Aorta (tissue), 5 donors: ENCODE measurements at regions not wholly inside any gene's neighbourhood (a gene's known extent, or its start where the extent isn't known, plus 50 kb on each side); places are given as distances from the start of the nearest gene placed in this dataset.
"Not testable (repeated sequence)": the region's sequence is repeated elsewhere in the genome, so short reads cannot be mapped to it uniquely, and the experiment has no call there.

Experiments used
- ATAC-seq: fragments of 200-7000 bp; cut with Tn5 transposase; one replicate; pipeline ENCODE4 v1.9.1; 2022; ENCODE audit warnings: moderate library complexity; ENCODE audit not compliant: low FRiP score
- DNase-seq, 2 donors: peaks; one replicate each; pipeline ENCODE4 v3.0.0-alpha.2; 2020
- H3K27ac ChIP-seq, 2 donors: one replicate each; pipeline ENCODE4 v1.5.1; 2013; ENCODE audit warnings: low read length in 2 of 2, mild to moderate bottlenecking in 2 of 2, moderate library complexity in 2 of 2, control low read depth in 1 of 2, inconsistent platforms in 1 of 2, low read depth in 1 of 2
- H3K27me3 ChIP-seq, 2 donors: one replicate each; pipeline ENCODE4 v1.6.1; 2013; ENCODE audit warnings: control low read depth in 1 of 2, low read length in 1 of 2, mild to moderate bottlenecking in 1 of 2, moderate library complexity in 1 of 2; ENCODE audit not compliant: insufficient read depth in 2 of 2, control insufficient read depth in 1 of 2
- H3K36me3 ChIP-seq, 2 donors: one replicate each; pipeline ENCODE4 v1.6.1; 2013; ENCODE audit warnings: control low read depth in 1 of 2, low read length in 1 of 2, mild to moderate bottlenecking in 1 of 2; ENCODE audit not compliant: insufficient read depth in 2 of 2, control insufficient read depth in 1 of 2
- H3K4me1 ChIP-seq, 2 donors: one replicate each; pipeline ENCODE4 v1.6.1; 2013; ENCODE audit warnings: low read length in 2 of 2, control low read depth in 1 of 2, mild to moderate bottlenecking in 1 of 2, moderate library complexity in 1 of 2; ENCODE audit not compliant: insufficient read depth in 2 of 2, control insufficient read depth in 1 of 2
- H3K4me3 ChIP-seq, 2 donors: one replicate each; pipeline ENCODE4 v1.5.1; 2013; ENCODE audit warnings: low read length in 2 of 2, control low read depth in 1 of 2, mild to moderate bottlenecking in 1 of 2
- H3K9me3 ChIP-seq: one replicate; pipeline ENCODE4 v1.6.1; 2013; ENCODE audit warnings: mild to moderate bottlenecking, low read length; ENCODE audit not compliant: control insufficient read depth
- WGBS, 2 donors: extraction: QIAGEN DNeasy Blood & Tissue Kit; methylation state at CpG; one replicate each; pipeline ENCODE4 v1.1.7; 2013; 5-methylcytosine and 5-hydroxymethylcytosine counted together
- intact Hi-C, 2 donors: fragments of 100-400 bp; cut with DNase I; formaldehyde crosslinking; loops; one replicate each; pipeline versions ENCODE4 v1.14.2 to v1.15.0; 2022
- donor health status: healthy with polysubstance abuse.
- donor health status: Bipolar disorder and iron deficiency.
- donor health status: DM: no; HTN: no; CAD: no.
- donor health status: DM: no; HTN: no; CAD: no.
- donor health status: DM: yes; HTN: yes; CAD: no.

DNA sequence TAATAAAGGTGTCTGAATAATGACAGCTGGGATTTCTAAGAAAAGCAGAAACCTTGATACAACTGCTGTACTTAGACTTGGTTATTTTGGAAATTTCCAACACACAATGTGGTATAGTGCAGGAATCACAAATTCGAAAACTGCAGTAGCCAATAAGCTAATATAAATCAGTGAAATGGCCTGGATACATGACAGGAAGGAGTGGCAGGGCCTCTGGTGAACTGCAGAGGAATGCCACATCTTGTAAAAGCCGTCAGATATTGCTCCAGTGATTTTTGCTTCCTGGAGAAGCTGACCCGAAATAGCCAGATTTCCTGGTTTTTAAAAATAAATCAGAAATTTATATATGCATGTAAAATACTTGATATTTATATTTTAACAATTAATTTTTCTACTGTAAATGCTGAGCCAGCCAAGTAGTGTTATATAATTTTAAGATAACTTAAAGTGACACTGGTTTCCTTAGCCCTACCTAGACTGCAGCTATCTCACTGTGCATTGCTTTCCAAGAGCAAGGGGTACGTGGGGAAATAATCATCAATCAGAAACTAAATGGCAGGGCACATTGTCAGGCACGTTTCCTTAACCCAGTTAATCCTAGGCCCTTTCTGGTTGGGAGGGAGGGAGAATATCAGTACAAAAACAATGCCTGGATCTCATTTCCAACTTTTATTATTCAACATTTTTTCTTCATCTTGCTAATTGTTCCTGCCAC, 182.4 kb downstream of the RASEF start:
- Histone ChIP-seq H3K9me3 (no peaks in the 10 kb centered on the region), H3K36me3 (no peaks in the 10 kb centered on the region), H3K4me3 (no peak overlapping the region), H3K27me3 (no peaks in the 10 kb centered on the region), H3K27ac (no peak overlapping the region), H3K4me1 (no peaks in the 10 kb centered on the region)
- intact Hi-C loops = no loop called here
- ATAC-seq (no peak), DNase-seq (no peak)
- WGBS, 2 donors = 35 to 36% methylated on average over 5 of the region's 5 CpGs

DNA sequence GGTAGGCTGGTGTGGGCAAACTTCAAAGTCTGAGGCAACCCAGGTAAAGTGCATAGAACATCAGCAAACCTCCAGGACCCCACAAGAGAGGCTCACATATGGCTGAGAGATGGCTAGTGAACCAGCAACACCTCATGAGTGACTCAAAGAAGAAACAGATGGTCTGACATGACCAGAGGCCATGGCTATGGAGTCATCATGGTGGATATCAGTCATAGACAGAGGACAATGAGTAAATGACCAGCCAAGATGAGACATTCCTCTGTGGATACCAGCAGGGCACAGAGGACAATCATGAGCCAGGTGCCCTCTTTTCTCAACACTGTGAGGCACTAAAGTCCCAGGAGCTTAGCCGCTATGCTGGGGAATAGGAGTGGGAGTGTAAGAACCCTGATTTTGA, 180.8 kb downstream of the RASEF start:
- WGBS, 2 donors = 95 to 96% methylated on average over 1 of the region's 1 CpG
- H3K27ac ChIP-seq = no peak overlapping the region
- no peaks in the 10 kb centered on the region for H3K36me3 ChIP-seq
- no peak for DNase-seq
- intact Hi-C loops = no loop called here
- no peak for ATAC-seq
- H3K27me3 ChIP-seq = no peaks in the 10 kb centered on the region
- no peak overlapping the region for H3K4me3 ChIP-seq
- H3K9me3 ChIP-seq = no peaks in the 10 kb centered on the region
- no peaks in the 10 kb centered on the region for H3K4me1 ChIP-seq

DNA sequence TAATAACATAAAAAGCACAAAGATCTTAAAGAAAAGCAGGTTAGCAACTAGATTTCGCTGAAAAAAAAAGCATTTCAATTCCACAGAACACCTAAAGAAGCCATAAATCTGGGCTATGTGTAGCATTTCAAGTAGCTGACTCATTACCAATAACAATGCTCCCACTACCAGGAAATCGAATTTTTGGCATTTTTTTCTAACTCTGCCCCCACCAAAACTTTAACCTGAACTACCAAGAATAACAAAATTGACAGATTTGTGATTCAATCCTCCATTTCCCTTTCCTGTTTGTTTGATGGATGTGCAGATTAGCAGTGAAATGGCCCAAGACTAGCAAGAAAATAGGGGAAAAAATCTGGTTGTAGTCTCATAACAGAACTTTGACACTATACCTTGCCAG, 180.2 kb downstream of the RASEF start:
- Histone ChIP-seq H3K27me3 (no peaks in the 10 kb centered on the region), H3K4me3 (no peak overlapping the region), H3K27ac (no peak overlapping the region), H3K4me1 (no peaks in the 10 kb centered on the region), H3K36me3 (no peaks in the 10 kb centered on the region), H3K9me3 (no peaks in the 10 kb centered on the region)
- DNase-seq (no peak), ATAC-seq (no peak)
- WGBS, 2 donors = 36% methylated on average over 2 of the region's 2 CpGs
- intact Hi-C loops = no loop called here

DNA sequence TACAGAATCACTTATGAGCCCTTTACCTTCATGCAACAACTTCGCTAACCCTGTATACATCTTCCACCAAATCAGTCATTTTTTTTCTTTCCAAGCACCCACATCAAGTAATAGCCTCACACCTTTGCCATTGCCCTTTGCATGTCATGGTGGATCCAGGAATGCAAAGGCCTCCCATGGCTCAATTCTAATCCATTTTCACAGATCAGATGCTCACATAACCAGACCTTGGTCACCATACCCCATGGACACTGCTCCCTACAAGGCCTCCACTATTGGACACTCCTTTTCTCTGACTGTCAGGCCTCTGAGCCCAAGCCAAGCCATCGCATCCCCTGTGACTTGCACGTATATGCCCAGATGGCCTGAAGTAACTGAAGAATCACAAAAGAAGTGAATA, 179.5 kb downstream of the RASEF start:
- no peaks in the 10 kb centered on the region for H3K9me3 ChIP-seq
- DNase-seq = no peak
- H3K4me3 ChIP-seq = no peak overlapping the region
- intact Hi-C loops = no loop called here
- H3K36me3 ChIP-seq = no peaks in the 10 kb centered on the region
- H3K27ac ChIP-seq = no peak overlapping the region
- H3K27me3 ChIP-seq = no peaks in the 10 kb centered on the region
- 93 to 94% methylated on average over 3 of the region's 3 CpGs for WGBS, 2 donors
- H3K4me1 ChIP-seq = no peaks in the 10 kb centered on the region
- no peak for ATAC-seq

DNA sequence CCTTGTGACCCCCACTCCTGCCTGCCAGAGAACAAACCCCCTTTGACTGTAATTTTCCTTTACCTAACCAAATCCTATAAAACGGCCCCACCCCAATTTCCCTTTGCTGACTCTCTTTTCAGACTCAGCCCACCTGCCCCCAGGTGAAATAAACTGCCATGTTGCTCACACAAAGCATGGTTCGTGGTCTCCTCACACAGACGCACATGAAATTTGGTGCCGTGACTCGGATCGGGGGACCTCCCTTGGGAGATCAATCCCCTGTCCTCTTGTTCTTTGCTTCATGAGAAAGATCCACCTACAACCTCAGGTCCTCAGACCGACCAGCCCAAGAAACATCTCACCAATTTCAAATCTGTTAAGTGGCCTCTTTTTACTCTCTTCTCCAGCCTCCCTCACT, 179.0 kb downstream of the RASEF start:
- H3K9me3 ChIP-seq, H3K27me3 ChIP-seq, ATAC-seq, intact Hi-C loops, H3K4me1 ChIP-seq, H3K36me3 ChIP-seq, H3K27ac ChIP-seq, H3K4me3 ChIP-seq, DNase-seq: not testable (repeated sequence)
- 83 to 87% methylated on average over 7 of the region's 7 CpGs for WGBS, 2 donors

DNA sequence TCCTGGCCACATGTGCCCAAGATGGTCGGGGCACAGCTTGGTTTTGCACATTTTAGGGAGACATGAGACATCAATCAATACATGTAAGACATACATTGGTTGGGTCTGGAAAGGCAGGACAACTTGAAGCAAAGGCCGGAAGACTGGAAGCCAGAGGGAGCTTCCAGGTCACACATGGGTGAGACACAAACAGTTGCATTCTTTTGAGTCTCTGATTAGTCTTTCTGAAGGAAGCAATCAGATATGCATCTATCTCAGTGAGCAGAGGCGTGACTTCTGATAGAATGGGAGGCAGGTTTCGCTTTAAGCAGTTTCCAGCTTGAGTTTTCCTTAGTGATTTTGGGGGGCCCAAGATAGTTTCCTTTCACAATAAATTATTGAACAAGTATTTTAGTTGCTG, 172.5 kb downstream of the RASEF start:
- 71 to 75% methylated on average over 4 of the region's 4 CpGs for WGBS, 2 donors
- H3K4me1 ChIP-seq = no peaks in the 10 kb centered on the region
- H3K4me3 ChIP-seq = no peak overlapping the region
- H3K36me3 ChIP-seq = no peaks in the 10 kb centered on the region
- no peak for DNase-seq
- no peak for ATAC-seq
- no peaks in the 10 kb centered on the region for H3K27me3 ChIP-seq
- intact Hi-C loops = no loop called here
- H3K9me3 ChIP-seq = no peaks in the 10 kb centered on the region
- H3K27ac ChIP-seq = no peak overlapping the region

DNA sequence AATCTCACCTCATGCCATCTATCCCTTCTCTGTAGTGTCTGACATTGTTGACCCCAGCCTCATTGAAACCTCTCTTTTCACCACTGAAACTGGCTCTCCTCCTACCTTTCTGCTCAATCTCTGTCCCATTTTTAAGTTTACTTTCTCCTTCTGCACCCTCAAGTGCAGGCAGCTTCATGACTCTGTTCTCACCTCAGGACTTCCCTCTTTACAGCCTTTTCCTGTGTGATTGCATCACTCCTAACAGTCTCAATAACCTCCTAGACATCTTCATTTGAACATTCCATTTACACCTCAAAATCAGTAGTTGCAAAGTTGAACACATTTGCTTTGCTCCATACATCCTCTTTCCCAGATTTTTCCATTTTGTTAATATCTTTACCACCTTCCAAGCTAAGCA, 172.1 kb downstream of the RASEF start:
- Histone ChIP-seq H3K27me3 (no peaks in the 10 kb centered on the region), H3K36me3 (no peaks in the 10 kb centered on the region), H3K4me3 (no peak overlapping the region), H3K9me3 (no peaks in the 10 kb centered on the region), H3K4me1 (no peaks in the 10 kb centered on the region), H3K27ac (no peak overlapping the region)
- intact Hi-C loops = no loop called here
- DNase-seq (no peak), ATAC-seq (no peak)

DNA sequence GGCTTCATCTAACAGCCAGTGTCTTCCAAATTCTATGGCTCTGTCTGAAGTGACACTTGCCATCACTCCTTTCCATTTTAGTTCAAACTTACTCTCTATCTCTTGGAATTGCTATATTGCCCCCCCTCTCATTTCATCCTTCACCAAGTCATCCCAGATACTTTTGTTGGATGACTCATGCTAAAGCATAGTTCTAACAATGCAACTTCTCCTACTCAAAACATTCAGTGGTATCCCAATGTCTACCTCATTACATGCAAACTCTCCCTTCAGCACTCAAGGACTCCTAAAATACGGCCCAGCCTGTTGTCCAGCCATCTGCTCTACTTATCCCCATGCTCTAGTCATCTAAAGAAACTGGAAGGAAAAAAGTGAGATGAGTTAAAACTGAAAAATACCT, 171.6 kb downstream of the RASEF start:
- Histone ChIP-seq H3K36me3 (no peaks in the 10 kb centered on the region), H3K27ac (no peak overlapping the region), H3K9me3 (no peaks in the 10 kb centered on the region), H3K4me1 (no peaks in the 10 kb centered on the region), H3K27me3 (no peaks in the 10 kb centered on the region), H3K4me3 (no peak overlapping the region)
- no peak for DNase-seq
- WGBS, 2 donors = 70 to 71% methylated on average over 1 of the region's 1 CpG
- ATAC-seq = no peak
- intact Hi-C loops = no loop called here

DNA sequence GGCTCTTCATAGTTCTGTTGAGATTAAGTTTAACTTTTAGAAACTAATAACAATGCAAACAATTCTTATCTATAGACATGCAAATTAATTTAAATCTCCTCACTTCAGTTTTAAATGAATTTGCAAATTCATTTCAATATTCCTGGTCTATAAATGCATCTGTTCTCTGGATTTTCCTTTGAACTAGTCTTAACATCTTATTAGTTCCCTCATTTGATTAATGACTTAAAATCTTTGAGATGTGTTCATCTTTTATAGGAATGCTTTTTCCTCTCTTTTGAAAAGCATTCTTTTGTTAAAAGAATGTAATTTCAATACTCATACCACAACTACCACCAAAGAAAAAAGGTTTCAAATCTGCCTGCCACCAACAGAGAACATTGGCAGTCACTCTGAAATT, 169.4 kb downstream of the RASEF start:
- Histone ChIP-seq H3K27ac (no peak overlapping the region), H3K36me3 (no peaks in the 10 kb centered on the region), H3K4me1 (no peaks in the 10 kb centered on the region), H3K27me3 (no peaks in the 10 kb centered on the region), H3K4me3 (no peak overlapping the region), H3K9me3 (no peaks in the 10 kb centered on the region)
- intact Hi-C loops = no loop called here
- ATAC-seq (no peak), DNase-seq (no peak)
